Panc1 (cell line): ENCODE measurements at regions not wholly inside any gene's neighbourhood (a gene's known extent, or its start where the extent isn't known, plus 50 kb on each side); places are given as distances from the start of the nearest gene placed in this dataset.

Source experiments
- ATAC-seq: fragments of 200-7000 bp; cut with Tn5 transposase; 2 replicates; pipeline ENCODE4 v1.9.1; 2020; ENCODE audit warnings: mild to moderate bottlenecking, moderate library complexity
- BruUV-seq: library from RNA; stranded (reverse); fragments of 400-500 nt; replicated peaks from 2 replicates; lab custom pipeline; 2021; lab: Mats Ljungman, UMichigan
- CTCF ChIA-PET: fragments of 300-600 bp; sonication (Branson Sonifier 250); formaldehyde crosslinking; loops from one replicate; lab custom pipeline; 2022; ENCODE audit warnings: antibody characterized with exemption; lab: Charles Lee
- POLR2A ChIA-PET: fragments of 300-600 bp; sonication (Branson Sonifier 250); formaldehyde crosslinking; loops from one replicate; lab custom pipeline; 2022; ENCODE audit warnings: antibody characterized with exemption; lab: Charles Lee
- DNase-seq: peaks from one replicate; pipeline ENCODE4 v3.0.0-alpha.2; 2010; ENCODE audit warnings: low read depth, low spot score
- H3K27ac ChIP-seq: 2 replicates; pipeline ENCODE4 v1.5.1; 2011; ENCODE audit warnings: mild to moderate bottlenecking, low read length, inconsistent platforms
- H3K27me3 ChIP-seq: fragments of 200-500 bp; sonication (Bioruptor generic); 2 replicates; pipeline ENCODE4 v1.6.0; 2014; ENCODE audit warnings: low read length, inconsistent platforms; ENCODE audit not compliant: control insufficient read depth, insufficient read depth
- H3K36me3 ChIP-seq: fragments of 200-500 bp; sonication (Bioruptor generic); 2 replicates; pipeline ENCODE4 v1.5.1; 2014; ENCODE audit warnings: inconsistent platforms, mild to moderate bottlenecking, low read length, moderate library complexity; ENCODE audit not compliant: control insufficient read depth, insufficient read depth
- H3K4me1 ChIP-seq: 2 replicates; pipeline ENCODE4 v1.5.1; 2011; ENCODE audit warnings: inconsistent platforms, mild to moderate bottlenecking, low read length, moderate library complexity; ENCODE audit not compliant: control insufficient read depth, insufficient read depth
- H3K4me3 ChIP-seq, 2 experiments: 2 replicates each; pipeline ENCODE4 v1.5.1; 2011 to 2012; ENCODE audit warnings: low read depth in 2 of 2, low read length in 2 of 2, mild to moderate bottlenecking in 2 of 2, inconsistent platforms in 1 of 2, moderate library complexity in 1 of 2
- H3K9me3 ChIP-seq: fragments of 200-500 bp; sonication (Bioruptor generic); 2 replicates; pipeline ENCODE4 v1.5.1; 2014; ENCODE audit warnings: low read depth, mild to moderate bottlenecking, inconsistent platforms, low read length, moderate library complexity; ENCODE audit not compliant: control insufficient read depth, insufficient read depth
- POLR2AphosphoS5 ChIP-seq: IDR thresholded peaks from 2 replicates; pipeline ENCODE4 v1.6.1; 2012; ENCODE audit warnings: mild to moderate bottlenecking, low read depth, low read length, moderate library complexity
- SIN3A ChIP-seq: IDR thresholded peaks from 2 replicates; pipeline ENCODE4 v1.6.1; 2012; ENCODE audit warnings: low read depth, mild to moderate bottlenecking, low read length, moderate library complexity, borderline replicate concordance; ENCODE audit not compliant: insufficient read depth
- TCF7L2 ChIP-seq: IDR thresholded peaks from 2 replicates; pipeline ENCODE4 v1.6.1; 2011; ENCODE audit warnings: mild to moderate bottlenecking, low read depth, low read length, inconsistent platforms
- in situ Hi-C: cut with HindIII; loops from 2 replicates; pipeline ENCODE4 v1.10.0; 2016; ENCODE audit warnings: low sequenced_read_pairs, low pct_unique_long_range_greater_than_20kb
- intact Hi-C: fragments of 100-400 bp; cut with micrococcal nuclease; formaldehyde crosslinking; loops from one replicate; pipeline ENCODE4 v1.10.0; 2022; ENCODE audit not compliant: unreplicated experiment
- TF ChIP-seq, protein P1 (sequence below), 2 experiments: IDR thresholded peaks; 2 replicates each; pipeline ENCODE4 v1.6.1; 2011 to 2012; ENCODE audit warnings: low read depth in 2 of 2, control low read depth in 1 of 2, low read length in 1 of 2, mild to moderate bottlenecking in 1 of 2, moderate library complexity in 1 of 2; ENCODE audit not compliant: insufficient read depth in 1 of 2
- TF ChIP-seq, protein P2 (sequence below): fragments of 450-650 bp; IDR thresholded peaks from 2 replicates; pipeline ENCODE4 v1.5.1; 2017; ENCODE audit warnings: mild to moderate bottlenecking

DNA sequence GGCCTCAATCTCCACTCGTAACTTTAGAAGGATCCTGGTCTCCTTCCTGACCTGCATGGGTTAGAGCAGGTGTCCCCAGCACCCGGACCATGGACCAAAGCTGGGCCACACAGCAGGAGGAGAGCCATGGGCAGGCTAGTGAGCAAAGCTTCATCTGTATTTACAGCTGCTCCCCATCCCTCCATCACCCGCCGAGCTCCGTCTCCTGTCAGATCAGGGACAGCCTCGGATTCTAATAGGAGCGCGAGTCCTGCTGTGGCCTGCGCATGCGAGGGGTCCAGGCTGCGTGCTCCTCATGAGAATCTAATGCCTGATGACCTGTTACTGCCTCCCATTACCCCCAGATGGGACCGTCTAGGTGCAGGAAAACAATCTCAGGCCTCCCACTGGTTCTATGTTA, 297.7 kb upstream of the SALL3 start:
- no peak overlapping the region for H3K27ac ChIP-seq
- TF ChIP-seq, protein P1, sequence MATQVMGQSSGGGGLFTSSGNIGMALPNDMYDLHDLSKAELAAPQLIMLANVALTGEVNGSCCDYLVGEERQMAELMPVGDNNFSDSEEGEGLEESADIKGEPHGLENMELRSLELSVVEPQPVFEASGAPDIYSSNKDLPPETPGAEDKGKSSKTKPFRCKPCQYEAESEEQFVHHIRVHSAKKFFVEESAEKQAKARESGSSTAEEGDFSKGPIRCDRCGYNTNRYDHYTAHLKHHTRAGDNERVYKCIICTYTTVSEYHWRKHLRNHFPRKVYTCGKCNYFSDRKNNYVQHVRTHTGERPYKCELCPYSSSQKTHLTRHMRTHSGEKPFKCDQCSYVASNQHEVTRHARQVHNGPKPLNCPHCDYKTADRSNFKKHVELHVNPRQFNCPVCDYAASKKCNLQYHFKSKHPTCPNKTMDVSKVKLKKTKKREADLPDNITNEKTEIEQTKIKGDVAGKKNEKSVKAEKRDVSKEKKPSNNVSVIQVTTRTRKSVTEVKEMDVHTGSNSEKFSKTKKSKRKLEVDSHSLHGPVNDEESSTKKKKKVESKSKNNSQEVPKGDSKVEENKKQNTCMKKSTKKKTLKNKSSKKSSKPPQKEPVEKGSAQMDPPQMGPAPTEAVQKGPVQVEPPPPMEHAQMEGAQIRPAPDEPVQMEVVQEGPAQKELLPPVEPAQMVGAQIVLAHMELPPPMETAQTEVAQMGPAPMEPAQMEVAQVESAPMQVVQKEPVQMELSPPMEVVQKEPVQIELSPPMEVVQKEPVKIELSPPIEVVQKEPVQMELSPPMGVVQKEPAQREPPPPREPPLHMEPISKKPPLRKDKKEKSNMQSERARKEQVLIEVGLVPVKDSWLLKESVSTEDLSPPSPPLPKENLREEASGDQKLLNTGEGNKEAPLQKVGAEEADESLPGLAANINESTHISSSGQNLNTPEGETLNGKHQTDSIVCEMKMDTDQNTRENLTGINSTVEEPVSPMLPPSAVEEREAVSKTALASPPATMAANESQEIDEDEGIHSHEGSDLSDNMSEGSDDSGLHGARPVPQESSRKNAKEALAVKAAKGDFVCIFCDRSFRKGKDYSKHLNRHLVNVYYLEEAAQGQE (IDR thresholded peaks at IDR 0.05; ENCODE audit: insufficient read depth in 1 of 2, low read depth in 2 of 2, low read length in 1 of 2) = no peak
- TF ChIP-seq POLR2AphosphoS5 (no peak), TCF7L2 (no peak), SIN3A (no peak)
- TF ChIP-seq, protein P2, sequence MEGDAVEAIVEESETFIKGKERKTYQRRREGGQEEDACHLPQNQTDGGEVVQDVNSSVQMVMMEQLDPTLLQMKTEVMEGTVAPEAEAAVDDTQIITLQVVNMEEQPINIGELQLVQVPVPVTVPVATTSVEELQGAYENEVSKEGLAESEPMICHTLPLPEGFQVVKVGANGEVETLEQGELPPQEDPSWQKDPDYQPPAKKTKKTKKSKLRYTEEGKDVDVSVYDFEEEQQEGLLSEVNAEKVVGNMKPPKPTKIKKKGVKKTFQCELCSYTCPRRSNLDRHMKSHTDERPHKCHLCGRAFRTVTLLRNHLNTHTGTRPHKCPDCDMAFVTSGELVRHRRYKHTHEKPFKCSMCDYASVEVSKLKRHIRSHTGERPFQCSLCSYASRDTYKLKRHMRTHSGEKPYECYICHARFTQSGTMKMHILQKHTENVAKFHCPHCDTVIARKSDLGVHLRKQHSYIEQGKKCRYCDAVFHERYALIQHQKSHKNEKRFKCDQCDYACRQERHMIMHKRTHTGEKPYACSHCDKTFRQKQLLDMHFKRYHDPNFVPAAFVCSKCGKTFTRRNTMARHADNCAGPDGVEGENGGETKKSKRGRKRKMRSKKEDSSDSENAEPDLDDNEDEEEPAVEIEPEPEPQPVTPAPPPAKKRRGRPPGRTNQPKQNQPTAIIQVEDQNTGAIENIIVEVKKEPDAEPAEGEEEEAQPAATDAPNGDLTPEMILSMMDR = no peak
- ATAC-seq (no peak), DNase-seq (no peak)
- ChIA-PET CTCF (no interaction called here), POLR2A (no interaction called here)
- intact Hi-C loops (no loop called here), in situ Hi-C loops (no loop called here)
- H3K4me1 ChIP-seq = no peaks in the 10 kb centered on the region
- H3K9me3 ChIP-seq = no peaks in the 10 kb centered on the region
- H3K36me3 ChIP-seq = no peaks in the 10 kb centered on the region
- BruUV-seq = no TSS peak
- peaks cover 23% of the 10 kb centered on the region for H3K27me3 ChIP-seq
- H3K4me3 ChIP-seq = no peak overlapping the region

DNA sequence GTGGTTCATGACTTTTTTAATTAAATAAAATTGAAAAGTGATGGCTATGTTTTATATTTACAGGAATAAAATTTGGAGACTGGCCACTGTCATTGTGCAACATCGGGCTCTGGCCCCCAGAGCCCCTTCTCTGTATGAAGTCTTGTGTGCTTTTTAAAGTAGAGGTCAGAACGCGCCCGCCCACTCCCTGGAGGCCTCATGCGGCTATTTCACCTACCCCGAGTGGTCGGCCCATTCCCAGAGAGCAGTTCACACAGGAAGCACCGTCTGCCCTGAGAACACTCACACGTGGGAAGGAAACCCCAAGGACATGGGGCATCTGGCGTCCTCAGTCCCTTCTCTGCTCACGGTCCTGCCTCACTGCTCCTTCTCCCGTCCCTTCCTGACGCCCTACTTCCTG, 296.9 kb upstream of the SALL3 start:
- ATAC-seq (no peak), DNase-seq (no peak)
- H3K27me3 ChIP-seq = peaks cover 24% of the 10 kb centered on the region
- POLR2A ChIA-PET = no interaction called here
- CTCF ChIA-PET = no interaction called here
- no peak overlapping the region for H3K27ac ChIP-seq
- H3K4me1 ChIP-seq = no peaks in the 10 kb centered on the region
- H3K36me3 ChIP-seq = no peaks in the 10 kb centered on the region
- BruUV-seq = no TSS peak
- intact Hi-C loops (no loop called here), in situ Hi-C loops (no loop called here)
- TF ChIP-seq, protein P2 = no peak
- TF ChIP-seq SIN3A = no peak
- TF ChIP-seq TCF7L2 = no peak
- TF ChIP-seq, protein P1 (IDR thresholded peaks at IDR 0.05; ENCODE audit: insufficient read depth in 1 of 2, low read depth in 2 of 2, low read length in 1 of 2) = no peak
- no peak for TF ChIP-seq POLR2AphosphoS5
- H3K4me3 ChIP-seq = no peak overlapping the region
- H3K9me3 ChIP-seq = no peaks in the 10 kb centered on the region
